ENCODE measurements at regions not wholly inside any gene's neighbourhood (a gene's known extent, or its start where the extent isn't known, plus 50 kb on each side); places are given as distances from the start of the nearest gene placed in this dataset.

DNA sequence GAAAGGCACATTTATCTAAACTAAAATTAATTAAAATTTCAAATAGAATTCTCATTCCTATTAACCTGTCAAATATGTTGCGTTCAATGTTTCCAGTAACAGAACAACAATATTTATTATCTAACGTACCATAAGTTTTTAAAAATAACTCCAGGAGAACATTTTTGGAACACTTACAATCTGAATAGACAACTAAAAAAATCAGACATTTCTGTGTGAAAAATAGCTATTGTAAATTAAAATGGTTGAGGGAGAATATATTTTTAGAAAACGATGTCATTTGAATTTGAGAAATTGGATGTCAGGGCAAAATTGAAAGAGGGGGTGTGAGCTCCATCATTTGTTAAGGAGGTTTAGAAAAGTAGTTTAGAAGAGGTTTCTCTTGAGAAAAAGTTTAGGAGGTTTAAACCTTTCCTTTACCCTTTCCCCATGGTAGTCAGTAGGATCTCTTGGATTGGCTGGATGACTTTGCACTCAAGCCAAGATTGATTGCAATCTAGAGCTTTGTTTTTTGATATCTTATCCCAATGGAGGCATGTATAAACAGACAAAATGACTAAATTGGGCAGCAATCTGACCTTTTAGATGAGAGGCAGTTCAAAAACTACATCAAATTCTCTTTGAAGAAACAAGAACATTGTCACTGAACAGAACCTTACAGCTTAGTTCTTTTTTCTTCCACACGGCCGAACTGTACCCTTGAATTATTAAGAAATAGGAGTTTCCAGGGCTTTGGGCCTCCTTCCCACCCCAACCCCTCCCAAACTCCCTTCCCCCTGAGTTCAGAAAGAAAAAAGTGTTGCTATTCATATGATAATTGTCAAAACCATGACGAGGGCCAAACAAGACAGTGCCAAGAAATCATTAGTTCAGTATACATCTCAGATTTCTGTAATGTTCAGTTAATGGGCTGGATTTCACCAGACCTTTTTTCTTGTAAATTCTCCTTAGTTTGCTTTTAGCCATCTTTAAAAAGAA, 79.7 kb upstream of the CDIN1 start:
- no peak for FAIRE-seq

DNA sequence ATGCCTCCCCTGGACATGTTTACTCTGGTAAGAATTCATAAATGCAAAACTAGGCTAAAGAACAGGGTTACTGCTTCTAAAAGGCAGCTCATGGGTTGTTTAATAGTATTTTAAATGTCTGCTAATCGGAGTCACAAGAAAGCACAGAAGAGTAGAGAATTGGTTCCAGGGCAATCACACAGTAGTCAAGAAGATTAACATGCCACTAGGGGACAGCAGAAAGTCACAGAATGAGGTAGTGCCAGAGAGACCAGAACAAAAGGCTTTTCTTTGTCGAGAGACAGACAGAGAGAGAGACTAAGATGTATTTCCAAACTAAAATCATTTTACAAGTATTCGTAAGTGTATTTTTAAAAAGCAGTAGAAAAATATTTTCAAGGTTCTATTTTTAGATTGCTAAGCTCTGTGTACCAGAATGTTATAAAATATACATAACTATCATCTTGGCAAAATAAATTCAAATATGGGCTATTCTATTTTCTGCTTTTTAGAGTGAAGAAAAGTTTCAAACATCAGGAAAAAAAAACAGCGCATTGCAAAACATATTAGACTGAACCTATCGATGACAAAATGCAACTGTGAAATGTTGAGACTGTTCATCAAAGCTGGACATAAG, 78.3 kb upstream of the CDIN1 start:
- peak; percentile 79 for FAIRE-seq

DNA sequence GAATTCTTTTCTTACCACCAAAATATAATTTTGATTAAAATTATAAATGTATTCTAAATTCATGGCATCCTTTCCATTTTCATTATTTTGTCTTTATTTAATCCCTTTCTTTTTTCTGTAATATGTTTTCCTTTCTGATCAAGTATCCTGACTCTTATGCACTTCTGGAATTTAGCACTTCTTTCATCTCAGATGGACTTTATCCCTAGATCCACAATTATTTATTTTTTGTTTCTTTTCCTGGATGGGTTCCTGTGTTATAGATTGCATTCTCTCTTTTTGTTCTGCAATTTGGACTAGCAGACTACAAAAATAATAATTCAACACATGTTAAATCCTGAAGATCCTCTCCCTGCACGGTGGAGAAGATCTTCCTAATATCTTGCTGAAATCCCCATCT, 76.9 kb upstream of the CDIN1 start:
- FAIRE-seq: no peak

DNA sequence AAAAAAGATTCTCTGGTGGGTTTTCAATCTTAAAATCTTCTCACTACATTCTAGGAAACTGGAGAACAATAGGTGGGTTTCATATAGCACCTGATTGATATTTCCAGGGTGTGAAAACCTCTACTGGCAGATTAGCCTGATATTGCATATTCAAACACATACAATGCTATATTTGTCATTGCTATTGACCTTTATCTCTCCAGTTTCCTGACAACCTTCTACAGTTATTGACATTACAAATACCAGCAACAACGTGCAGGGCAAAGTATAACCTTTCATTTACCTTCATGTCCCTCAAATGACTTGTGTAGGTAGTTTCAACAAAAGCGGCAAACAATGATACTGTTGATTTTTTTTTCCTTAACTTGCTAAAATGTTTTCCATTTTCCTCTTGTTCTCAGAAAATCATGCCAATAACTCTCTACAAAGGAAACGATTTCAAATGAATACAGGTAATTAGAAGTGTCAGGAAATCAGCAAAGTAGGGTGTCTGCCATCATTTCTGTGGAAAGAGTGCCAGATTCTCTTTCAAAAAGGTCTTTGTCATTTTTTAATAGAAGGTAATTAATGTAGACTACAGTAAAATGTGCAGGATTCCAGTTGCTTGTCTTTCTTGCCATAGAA, 72.6 kb upstream of the CDIN1 start:
- FAIRE-seq: no peak

DNA sequence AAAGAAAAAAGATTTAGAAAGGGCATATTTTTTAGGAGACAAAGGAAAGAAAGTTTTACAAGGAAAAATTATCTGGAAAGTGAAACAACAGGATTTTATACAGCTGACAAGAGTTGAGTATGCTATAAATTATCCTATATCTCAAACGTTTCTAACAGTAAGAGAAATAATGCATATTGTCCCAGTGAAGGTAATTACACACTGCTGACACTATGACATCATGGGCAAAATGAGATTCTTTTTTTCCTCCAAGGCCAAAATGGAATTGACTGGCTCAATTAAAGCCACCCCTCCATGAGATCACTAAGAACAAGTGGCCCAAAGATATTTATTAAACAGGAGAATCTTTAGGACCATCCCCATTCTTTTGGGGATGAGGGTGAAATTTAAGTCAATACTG, 72.0 kb upstream of the CDIN1 start:
- FAIRE-seq: no peak

DNA sequence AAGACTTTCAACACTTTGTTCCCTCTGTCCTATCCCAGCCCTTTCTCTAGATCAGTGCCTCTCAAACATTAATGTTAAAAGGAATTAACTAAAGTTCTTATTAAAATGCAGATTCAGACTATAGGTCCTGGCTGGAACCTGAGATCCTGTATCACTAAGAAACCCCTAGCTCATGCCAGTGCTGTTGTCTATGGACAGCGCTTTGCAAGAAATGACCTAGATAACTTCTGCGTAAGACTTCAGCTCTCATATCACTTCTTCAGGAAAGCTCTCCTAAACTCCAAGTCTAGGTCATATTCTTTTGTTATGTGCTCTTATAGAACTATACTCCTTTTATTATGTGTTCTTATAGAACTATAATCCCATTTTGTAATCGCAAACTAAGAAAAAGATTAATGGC, 67.8 kb upstream of the CDIN1 start:
- no peak for FAIRE-seq

DNA sequence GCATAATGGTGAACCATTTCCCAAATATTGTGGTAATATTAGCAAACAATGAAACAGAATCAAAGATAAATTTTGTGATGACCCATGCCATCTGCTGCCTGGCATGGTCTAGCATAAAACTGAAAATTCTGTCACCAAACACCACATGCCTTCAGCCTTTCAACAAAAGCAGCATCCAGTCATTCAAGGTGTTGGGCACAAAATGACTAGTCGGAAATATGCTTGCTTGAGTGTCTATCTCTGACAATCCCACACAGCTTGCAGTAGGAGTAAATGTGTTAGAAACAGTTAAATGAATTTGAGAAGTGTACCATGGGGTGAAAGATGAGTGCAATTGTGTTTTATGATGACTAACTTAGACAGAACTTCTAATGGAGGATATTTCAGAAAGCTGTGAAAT, 61.7 kb upstream of the CDIN1 start:
- no peak for FAIRE-seq

DNA sequence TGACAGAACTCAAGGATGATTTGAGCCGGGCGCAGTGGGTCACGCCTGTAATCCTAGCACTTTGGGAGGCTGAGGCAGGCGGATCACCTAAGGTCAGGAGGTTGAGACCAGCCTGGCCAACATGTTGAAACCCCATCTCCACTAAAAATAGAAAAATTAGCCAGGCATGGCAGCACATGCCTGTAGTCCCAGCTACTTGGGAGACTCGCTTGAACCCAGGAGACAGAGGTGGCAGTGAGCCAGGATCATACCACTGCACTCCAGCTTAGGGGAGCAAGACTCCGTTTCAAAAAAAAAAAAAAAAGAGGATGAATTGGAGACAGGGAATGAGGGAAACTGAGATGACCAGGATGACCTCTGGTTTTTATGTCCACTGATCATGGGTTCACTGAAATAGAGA, 60.4 kb upstream of the CDIN1 start:
- FAIRE-seq: no peak

DNA sequence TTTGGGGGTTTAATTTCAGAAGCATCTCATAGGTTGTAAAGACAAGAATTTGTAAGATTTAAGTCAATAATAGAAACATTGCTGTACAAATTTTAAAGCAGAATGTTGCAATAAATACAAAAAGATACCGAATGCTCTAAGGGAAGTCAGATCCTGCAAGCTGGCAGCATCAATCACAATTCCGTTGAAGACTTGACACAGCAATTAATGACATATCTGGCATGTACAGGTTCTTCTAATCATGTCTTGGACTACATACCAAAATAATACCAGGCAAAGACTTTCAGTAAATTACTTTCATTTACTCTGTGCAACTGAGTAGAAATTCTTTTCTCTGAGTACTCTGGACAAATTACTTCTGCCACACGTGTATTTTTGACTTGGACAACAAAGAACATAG, 54.0 kb upstream of the CDIN1 start:
- no peak for FAIRE-seq

DNA sequence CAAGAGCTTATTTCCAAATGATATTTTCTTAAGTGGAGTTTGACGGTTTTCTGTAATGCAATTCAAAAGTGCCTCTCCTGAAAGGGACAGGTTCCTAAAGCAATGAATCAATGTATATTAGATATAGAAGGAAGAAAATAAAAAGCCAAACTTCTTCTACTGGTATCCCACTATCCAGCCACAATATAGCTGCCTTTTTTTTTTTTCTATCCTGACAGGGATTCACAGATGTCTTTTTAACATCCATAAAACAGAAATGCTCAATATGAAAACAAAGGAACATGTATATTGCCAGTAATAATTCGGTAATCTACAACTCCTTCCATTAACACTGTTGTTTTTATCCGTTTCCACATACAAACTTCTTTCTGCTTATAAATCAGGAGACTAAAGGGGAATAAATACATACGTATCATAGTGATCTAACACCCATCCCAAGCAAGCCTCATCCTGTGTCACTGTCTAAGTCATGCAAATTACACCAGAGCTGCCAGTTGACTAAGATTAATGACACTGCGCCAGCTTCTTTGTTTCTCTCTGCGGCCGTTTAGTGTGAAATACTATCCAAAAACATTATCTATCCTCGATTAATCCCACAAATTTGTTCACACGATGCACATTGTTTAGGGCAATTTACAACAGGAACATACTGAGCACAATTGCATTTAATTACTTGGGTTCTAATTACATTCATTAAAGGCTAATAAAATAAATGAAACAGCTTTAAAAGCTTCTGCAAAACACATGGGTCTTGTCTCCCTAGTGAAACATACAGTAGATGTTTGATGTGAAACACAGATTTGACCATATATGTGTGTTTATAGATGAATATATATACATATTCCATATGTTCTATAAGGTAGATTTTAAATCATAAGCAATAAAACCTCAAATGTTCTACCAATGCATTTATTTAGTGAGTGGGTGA, 51.9 kb upstream of the CDIN1 start:
- FAIRE-seq: no peak

DNA sequence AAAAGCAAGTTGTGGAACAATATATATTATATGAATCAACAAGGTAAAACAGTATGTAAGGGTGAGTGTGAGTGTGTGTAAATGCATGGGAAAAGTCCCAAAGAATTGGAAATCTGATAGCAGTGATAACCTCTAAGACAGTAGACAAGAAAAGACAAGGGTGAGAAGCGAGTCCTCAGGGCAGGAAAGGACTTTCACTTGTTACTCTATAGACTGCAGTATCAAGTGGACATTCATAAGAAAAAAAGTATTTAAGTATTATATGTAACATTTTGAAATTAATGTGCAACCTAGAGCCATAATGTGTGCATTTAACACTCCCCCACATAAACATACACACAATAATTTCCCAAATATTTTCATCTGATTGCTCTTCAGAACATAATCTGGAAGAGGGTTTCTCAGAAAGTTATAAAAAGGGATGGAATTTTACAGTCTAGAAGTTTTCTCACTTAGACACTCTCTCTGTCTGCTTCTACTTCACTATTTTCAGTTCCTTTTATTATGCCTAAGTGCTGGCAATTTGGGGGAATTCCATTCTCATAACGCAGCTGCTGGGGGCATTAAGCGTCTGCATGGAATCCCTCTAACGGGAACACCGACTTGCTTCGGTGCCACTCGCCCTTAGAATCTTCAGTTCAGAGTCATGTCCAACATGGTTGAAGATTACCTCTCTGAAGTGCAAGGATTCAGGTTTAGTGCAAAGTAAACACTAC, 50.0 kb upstream of the CDIN1 start:
- no peak for FAIRE-seq

Measured in endometrium (tissue), 2 donors.